Neuronal stem cell (in vitro differentiated cells): ENCODE measurements at regions not wholly inside any gene's neighbourhood (a gene's known extent, or its start where the extent isn't known, plus 50 kb on each side); places are given as distances from the start of the nearest gene placed in this dataset.
A peak's percentile ranks its signal among the peaks of the same experiment; 100 is the strongest.

Source experiments
- DNase-seq: peaks from one replicate; pipeline ENCODE4 v3.0.0-alpha.2; 2013; ENCODE audit warnings: low spot score
- H2AFZ ChIP-seq: one replicate; pipeline ENCODE4 v1.6.1; 2013; ENCODE audit warnings: mild to moderate bottlenecking, low read length, inconsistent platforms
- H2AK5ac ChIP-seq: 2 replicates; pipeline ENCODE4 v1.6.1; 2013; ENCODE audit warnings: low read depth, mild to moderate bottlenecking, inconsistent platforms, low read length, moderate library complexity, mixed read lengths
- H2BK120ac ChIP-seq: 2 replicates; pipeline ENCODE4 v1.6.1; 2013; ENCODE audit warnings: low read depth, mild to moderate bottlenecking, inconsistent platforms, low read length, moderate library complexity, mixed read lengths
- H2BK12ac ChIP-seq: one replicate; pipeline ENCODE4 v1.6.1; 2013; ENCODE audit warnings: low read length, inconsistent platforms
- H2BK15ac ChIP-seq: 2 replicates; pipeline ENCODE4 v1.6.1; 2013; ENCODE audit warnings: mild to moderate bottlenecking, low read length, inconsistent platforms, mixed read lengths
- H2BK5ac ChIP-seq: one replicate; pipeline ENCODE4 v1.6.1; 2013; ENCODE audit warnings: inconsistent platforms, mild to moderate bottlenecking, low read length, moderate library complexity
- H3K14ac ChIP-seq: one replicate; pipeline ENCODE4 v1.6.1; 2013; ENCODE audit warnings: low read length, inconsistent platforms
- H3K18ac ChIP-seq: 2 replicates; pipeline ENCODE4 v1.6.1; 2013; ENCODE audit warnings: low read length, inconsistent platforms
- H3K23ac ChIP-seq: 2 replicates; pipeline ENCODE4 v1.6.1; 2013; ENCODE audit warnings: low read depth, mild to moderate bottlenecking, mixed read lengths, low read length, inconsistent platforms; ENCODE audit not compliant: poor library complexity
- H3K27ac ChIP-seq: replicated peaks from 3 replicates; pipeline ENCODE4 v1.5.1; 2013; ENCODE audit warnings: low read length, inconsistent platforms
- H3K27me3 ChIP-seq, 3 experiments: 2 replicates each; pipeline ENCODE4 v1.6.1; 2013; ENCODE audit warnings: low read length in 3 of 3, mild to moderate bottlenecking in 2 of 3, inconsistent platforms in 1 of 3, low read depth in 1 of 3, mixed read lengths in 1 of 3, moderate library complexity in 1 of 3; ENCODE audit not compliant: control insufficient read depth in 3 of 3, insufficient read depth in 3 of 3
- H3K36me3 ChIP-seq, 2 donors: replicated peaks in 1 of 2; 2 replicates each; pipeline ENCODE4 v1.6.1; 2013; ENCODE audit warnings: low read length in 2 of 2; ENCODE audit not compliant: control insufficient read depth in 2 of 2, insufficient read depth in 2 of 2
- H3K4ac ChIP-seq: 2 replicates; pipeline ENCODE4 v1.6.1; 2013; ENCODE audit warnings: inconsistent platforms, mild to moderate bottlenecking, low read length, moderate library complexity
- H3K4me1 ChIP-seq, 2 donors: 1 replicate in 1 of 2; 2 replicates in 1 of 2; pipeline ENCODE4 v1.6.1; 2013; ENCODE audit warnings: low read length in 2 of 2, low read depth in 1 of 2; ENCODE audit not compliant: control insufficient read depth in 2 of 2, insufficient read depth in 1 of 2
- H3K4me2 ChIP-seq: one replicate; pipeline ENCODE4 v1.6.1; 2013; ENCODE audit warnings: mild to moderate bottlenecking, low read length, inconsistent platforms; ENCODE audit not compliant: insufficient read depth, poor library complexity, severe bottlenecking
- H3K4me3 ChIP-seq, 2 donors: 2 replicates each; pipeline ENCODE4 v1.5.1; 2013; ENCODE audit warnings: low read length in 2 of 2, mild to moderate bottlenecking in 2 of 2, inconsistent platforms in 1 of 2, moderate library complexity in 1 of 2
- H3K79me1 ChIP-seq: one replicate; pipeline ENCODE4 v1.6.1; 2013; ENCODE audit warnings: low read depth, mild to moderate bottlenecking, inconsistent platforms, low read length, moderate library complexity
- H3K9ac ChIP-seq: one replicate; pipeline ENCODE4 v1.6.1; 2013; ENCODE audit warnings: mild to moderate bottlenecking, low read depth, low read length, inconsistent platforms; ENCODE audit not compliant: poor library complexity
- H3K9me3 ChIP-seq, 2 donors: replicated peaks in 1 of 2; 2 replicates each; pipeline versions ENCODE3 to v1.6.1; 2013; ENCODE audit warnings: low read length in 2 of 2, mild to moderate bottlenecking in 2 of 2, inconsistent platforms in 1 of 2, low read depth in 1 of 2, mixed read lengths in 1 of 2, moderate library complexity in 1 of 2; ENCODE audit not compliant: control insufficient read depth in 2 of 2, insufficient read depth in 1 of 2
- H4K8ac ChIP-seq: one replicate; pipeline ENCODE4 v1.6.1; 2013; ENCODE audit warnings: low read depth, mild to moderate bottlenecking, inconsistent platforms, low read length, moderate library complexity
- H4K91ac ChIP-seq: one replicate; pipeline ENCODE4 v1.6.1; 2013; ENCODE audit warnings: low read length, low read depth, mild to moderate bottlenecking, inconsistent platforms; ENCODE audit not compliant: poor library complexity
- WGBS, 2 donors: extraction: QIAGEN DNeasy Blood & Tissue Kit; methylation state at CpG; one replicate each; pipeline ENCODE4 v1.1.7; 2013; ENCODE audit warnings: missing lambda C conversion rate in 2 of 2, mixed read lengths in 1 of 2; ENCODE audit not compliant: insufficient read length in 2 of 2, insufficient replicate concordance in 1 of 2; ENCODE audit errors: extremely low coverage in 2 of 2; 5-methylcytosine and 5-hydroxymethylcytosine counted together

DNA sequence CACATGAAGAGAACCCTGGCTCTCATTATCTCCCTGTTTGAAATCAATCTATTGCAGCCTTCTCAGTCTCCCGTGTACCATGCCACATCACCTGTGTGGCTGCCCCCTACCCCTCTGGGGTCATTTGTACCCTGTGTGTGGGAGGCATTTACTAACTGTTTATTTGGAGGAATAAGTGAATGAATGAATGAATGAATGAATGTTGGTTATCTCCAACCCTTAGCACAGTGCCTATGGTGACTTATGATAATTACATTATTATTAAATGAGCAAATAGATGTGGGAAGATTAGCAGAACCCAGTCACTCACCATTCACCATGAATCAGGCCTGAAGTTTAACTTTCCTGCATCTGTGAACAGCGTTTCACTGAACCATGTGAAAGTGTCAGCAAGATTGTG is 560.8 kb downstream of the MATN1 start:
- H4K91ac ChIP-seq = no peak overlapping the region
- no peak for DNase-seq

GRCh38 chr1:30161953-30162352 is 561.4 kb downstream of the MATN1 start:
- no peak overlapping the region for H2BK120ac ChIP-seq
- no peak overlapping the region for H3K27ac ChIP-seq
- no peak overlapping the region for H2BK5ac ChIP-seq
- H2BK12ac ChIP-seq = no peak overlapping the region
- H3K9ac ChIP-seq = no peak overlapping the region
- H3K36me3 ChIP-seq = no peaks in the 10 kb centered on the region
- H3K4ac ChIP-seq = no peak overlapping the region
- H4K8ac ChIP-seq = no peak overlapping the region
- H3K4me1 ChIP-seq = peaks cover 0 to 3% of the 10 kb centered on the region in 2 donors
- H3K23ac ChIP-seq = no peak overlapping the region
- no peak overlapping the region for H2AFZ ChIP-seq
- peak overlapping the region; percentile 52 for H3K18ac ChIP-seq
- H2BK15ac ChIP-seq = no peak overlapping the region
- H3K27me3 ChIP-seq = peaks cover 0 to 3% (median 0%) of the 10 kb centered on the region in 3 experiments
- no peak for DNase-seq
- no CpG with 5 or more reads among the region's 6 CpGs for WGBS, 2 donors
- H3K14ac ChIP-seq = no peak overlapping the region
- no peak overlapping the region for H4K91ac ChIP-seq
- no peak overlapping the region for H3K4me2 ChIP-seq
- H3K79me1 ChIP-seq = no peaks in the 10 kb centered on the region
- H3K9me3 ChIP-seq = no peaks in the 10 kb centered on the region
- H2AK5ac ChIP-seq = peak overlapping the region; percentile 6
- H3K4me3 ChIP-seq = peak overlapping the region in 1 of 2 donors; percentile 16

More for the DNA sequence above, 560.8 kb downstream of the MATN1 start:
- Histone ChIP-seq H2BK12ac (no peak overlapping the region), H2AFZ (no peak overlapping the region), H2AK5ac (no peak overlapping the region), H3K23ac (no peak overlapping the region), H2BK15ac (no peak overlapping the region), H2BK120ac (no peak overlapping the region), H2BK5ac (no peak overlapping the region), H3K18ac (no peak overlapping the region), H3K4ac (no peak overlapping the region), H3K79me1 (no peaks in the 10 kb centered on the region), H3K4me3 (no peak overlapping the region), H3K4me2 (no peak overlapping the region), H3K9me3 (no peaks in the 10 kb centered on the region), H3K9ac (no peak overlapping the region), H3K27ac (no peak overlapping the region), H4K8ac (no peak overlapping the region), H3K14ac (no peak overlapping the region), H3K4me1 (peaks cover 0 to 3% of the 10 kb centered on the region in 2 donors), H3K27me3 (peaks cover 0 to 3% (median 0%) of the 10 kb centered on the region in 3 experiments), H3K36me3 (no peaks in the 10 kb centered on the region)
- no CpG with 5 or more reads among the region's 2 CpGs for WGBS, 2 donors

DNA sequence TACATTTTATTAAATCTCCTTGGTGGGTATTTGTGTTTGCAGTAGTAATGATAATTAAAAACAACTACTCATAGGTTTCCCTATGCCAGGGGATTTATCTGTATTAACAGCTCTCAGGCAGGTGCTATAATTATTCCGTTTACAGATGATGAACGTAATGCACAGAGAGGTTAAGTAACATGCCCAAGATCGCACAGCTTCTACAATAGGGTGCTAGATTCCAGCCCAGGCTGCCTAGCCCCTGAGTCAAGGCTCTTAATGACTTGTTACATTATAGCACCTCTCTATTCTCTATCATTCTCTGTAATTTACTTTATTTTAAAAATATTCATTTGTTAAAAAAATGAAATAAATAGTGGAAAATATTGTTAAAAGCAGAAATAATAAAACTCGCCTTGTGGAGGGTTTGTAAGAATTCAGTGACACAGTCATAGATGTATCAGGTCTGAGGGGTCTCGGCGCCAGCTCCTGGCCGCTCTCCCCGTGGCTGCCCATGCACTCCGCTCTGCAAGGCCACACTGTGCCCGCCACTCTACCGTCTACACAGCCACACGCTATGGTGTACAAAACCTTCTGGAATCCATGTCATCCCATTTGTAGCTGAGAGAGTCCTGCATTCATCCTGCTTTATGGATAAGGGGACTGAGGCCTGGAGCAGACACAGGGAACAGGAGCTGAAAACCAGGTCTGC is 562.2 kb downstream of the MATN1 start:
- H3K18ac ChIP-seq = peak overlapping the region; percentile 52
- H3K23ac ChIP-seq = no peak overlapping the region
- no peak overlapping the region for H3K27ac ChIP-seq
- WGBS, 2 donors = no CpG with 5 or more reads among the region's 12 CpGs
- H2BK12ac ChIP-seq = no peak overlapping the region
- no peak overlapping the region for H3K4me2 ChIP-seq
- no peak overlapping the region for H3K4me3 ChIP-seq
- H4K91ac ChIP-seq = peak overlapping the region; percentile 68
- no peak for DNase-seq
- no peaks in the 10 kb centered on the region for H3K79me1 ChIP-seq
- H2BK120ac ChIP-seq = no peak overlapping the region
- no peak overlapping the region for H2AFZ ChIP-seq
- no peak overlapping the region for H2BK15ac ChIP-seq
- H4K8ac ChIP-seq = no peak overlapping the region
- no peak overlapping the region for H2BK5ac ChIP-seq
- H3K36me3 ChIP-seq = no peaks in the 10 kb centered on the region
- no peak overlapping the region for H3K9ac ChIP-seq
- H3K4ac ChIP-seq = no peak overlapping the region
- H3K27me3 ChIP-seq = peaks cover 0 to 3% (median 0%) of the 10 kb centered on the region in 3 experiments
- peak overlapping the region; percentile 63 for H3K14ac ChIP-seq
- peak overlapping the region; percentile 6 for H2AK5ac ChIP-seq
- H3K9me3 ChIP-seq = no peaks in the 10 kb centered on the region
- peaks cover 0 to 1% of the 10 kb centered on the region in 2 donors for H3K4me1 ChIP-seq

- no peak overlapping the region for H3K27ac ChIP-seq
- H2BK15ac ChIP-seq = no peak overlapping the region
- no peak overlapping the region for H2AFZ ChIP-seq
- no peak overlapping the region for H4K91ac ChIP-seq
- no peaks in the 10 kb centered on the region for H3K27me3 ChIP-seq
- no CpG with 5 or more reads among the region's 3 CpGs for WGBS, 2 donors
- no peak overlapping the region for H3K18ac ChIP-seq
- no peak overlapping the region for H2AK5ac ChIP-seq
- H3K79me1 ChIP-seq = no peaks in the 10 kb centered on the region
- no peak overlapping the region for H3K14ac ChIP-seq
- no peak overlapping the region for H2BK5ac ChIP-seq
- no peak overlapping the region for H3K4me2 ChIP-seq
- H3K4me1 ChIP-seq = no peaks in the 10 kb centered on the region
- no peak overlapping the region for H2BK12ac ChIP-seq
- no peak overlapping the region for H3K4me3 ChIP-seq
- H3K36me3 ChIP-seq = no peaks in the 10 kb centered on the region
- no peak overlapping the region for H4K8ac ChIP-seq
- DNase-seq = no peak
- no peak overlapping the region for H3K4ac ChIP-seq
- no peak overlapping the region for H3K23ac ChIP-seq
- no peaks in the 10 kb centered on the region for H3K9me3 ChIP-seq
- H3K9ac ChIP-seq = no peak overlapping the region
- H2BK120ac ChIP-seq = no peak overlapping the region
Measured at GRCh38 chr1:30159015-30159414, 564.4 kb downstream of the MATN1 start.
